GM18511 (cell line): ENCODE measurements at regions not wholly inside any gene's neighbourhood (a gene's known extent, or its start where the extent isn't known, plus 50 kb on each side); places are given as distances from the start of the nearest gene placed in this dataset.
"Not testable (repeated sequence)": the region's sequence is repeated elsewhere in the genome, so short reads cannot be mapped to it uniquely, and the experiment has no call there.

Experiments used
- ATAC-seq: cut with Tn5 transposase; IDR thresholded peaks from one replicate; pipeline ENCODE4 v1.9.1; 2021; ENCODE audit warnings: mild to moderate bottlenecking, moderate library complexity; ENCODE audit not compliant: unreplicated experiment

- ATAC-seq: no peak
Observed at GRCh38 chr13:22773465-22773864, 407.3 kb upstream of the SGCG start.

- ATAC-seq: no peak
Observed at GRCh38 chr13:22776394-22777186, 404.2 kb upstream of the SGCG start.

- no peak for ATAC-seq
Observed at GRCh38 chr13:22777207-22777606, 403.6 kb upstream of the SGCG start.

GRCh38 chr13:22789027-22789593, 391.7 kb upstream of the SGCG start:
- no peak for ATAC-seq

- ATAC-seq: no peak
Observed at GRCh38 chr13:22789916-22790315, 390.9 kb upstream of the SGCG start.

GRCh38 chr13:22793598-22794134, 387.1 kb upstream of the SGCG start:
- no peak for ATAC-seq

- no peak for ATAC-seq
Observed at GRCh38 chr13:22800526-22801401, 380.0 kb upstream of the SGCG start.

GRCh38 chr13:22801402-22802003, 379.3 kb upstream of the SGCG start:
- ATAC-seq: no peak

GRCh38 chr13:22812793-22813192, 368.0 kb upstream of the SGCG start:
- ATAC-seq: no peak

GRCh38 chr13:22813531-22814377, 367.0 kb upstream of the SGCG start:
- not testable (repeated sequence) for ATAC-seq

GRCh38 chr13:22814433-22814832, 366.3 kb upstream of the SGCG start:
- ATAC-seq: not testable (repeated sequence)

- ATAC-seq: no peak
Observed at GRCh38 chr13:22821589-22821988, 359.2 kb upstream of the SGCG start.

- no peak for ATAC-seq
Observed at GRCh38 chr13:22825186-22825585, 355.6 kb upstream of the SGCG start.

GRCh38 chr13:22828081-22828480, 352.7 kb upstream of the SGCG start:
- ATAC-seq: no peak

GRCh38 chr13:22836475-22836874, 344.3 kb upstream of the SGCG start:
- ATAC-seq: no peak

GRCh38 chr13:22837980-22838647, 342.7 kb upstream of the SGCG start:
- no peak for ATAC-seq

GRCh38 chr13:22839603-22840530, 340.9 kb upstream of the SGCG start:
- ATAC-seq: peak; percentile 70

- no peak for ATAC-seq
Observed at GRCh38 chr13:22846551-22846950, 334.2 kb upstream of the SGCG start.
